GM18861 (cell line): ENCODE measurements at regions not wholly inside any gene's neighbourhood (a gene's known extent, or its start where the extent isn't known, plus 50 kb on each side); places are given as distances from the start of the nearest gene placed in this dataset.

Source experiments
- ATAC-seq: cut with Tn5 transposase; IDR thresholded peaks from one replicate; pipeline ENCODE4 v1.9.1; 2021; ENCODE audit not compliant: unreplicated experiment

GRCh38 chr2:206368484-206368883, 74.8 kb upstream of the ADAM23 start:
- ATAC-seq = no peak

GRCh38 chr2:206368933-206369569, 74.3 kb upstream of the ADAM23 start:
- no peak for ATAC-seq

GRCh38 chr2:206375956-206376355, 67.4 kb upstream of the ADAM23 start:
- no peak for ATAC-seq

GRCh38 chr2:206378835-206379234, 64.5 kb upstream of the ADAM23 start:
- ATAC-seq = no peak

GRCh38 chr2:206379266-206379665, 64.1 kb upstream of the ADAM23 start:
- ATAC-seq = no peak

- no peak for ATAC-seq
These were observed 63.4 kb upstream of the ADAM23 start for GRCh38 chr2:206379886-206380285.

- no peak for ATAC-seq
These were observed 61.5 kb upstream of the ADAM23 start for GRCh38 chr2:206381881-206382280.

GRCh38 chr2:206383669-206384068, 59.7 kb upstream of the ADAM23 start:
- ATAC-seq = no peak

GRCh38 chr2:206387808-206388207, 55.5 kb upstream of the ADAM23 start:
- ATAC-seq = no peak

- ATAC-seq = no peak
These were observed 54.6 kb upstream of the ADAM23 start for GRCh38 chr2:206388698-206389097.

- no peak for ATAC-seq
These were observed 54.2 kb upstream of the ADAM23 start for GRCh38 chr2:206389164-206389563.

- no peak for ATAC-seq
These were observed 53.2 kb upstream of the ADAM23 start for GRCh38 chr2:206390181-206390580.

GRCh38 chr2:206392118-206392517, 51.2 kb upstream of the ADAM23 start:
- peak; percentile 92 for ATAC-seq
